ENCODE measurements at regions not wholly inside any gene's neighbourhood (a gene's known extent, or its start where the extent isn't known, plus 50 kb on each side); places are given as distances from the start of the nearest gene placed in this dataset.

DNA sequence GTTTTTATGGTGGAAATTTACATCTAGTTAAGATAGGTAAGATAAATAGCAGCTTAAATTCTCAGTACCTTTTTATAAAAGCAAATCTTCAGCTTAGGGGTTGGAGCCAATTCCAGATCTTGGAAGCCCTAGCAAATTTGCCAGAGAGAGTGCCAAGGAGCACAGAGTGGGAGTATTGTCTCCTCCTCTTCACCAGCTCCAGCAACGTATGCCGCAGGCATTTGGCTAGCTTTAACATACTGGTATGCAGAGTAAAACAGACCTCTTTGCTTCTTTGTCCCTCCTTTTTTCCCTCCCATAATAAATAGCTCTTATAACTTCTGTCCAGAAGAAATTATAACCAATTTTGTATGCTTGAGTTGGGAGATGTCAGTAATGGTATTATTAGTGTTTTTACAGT lies 140.4 kb downstream of the DIPK2A start:
- TF ChIP-seq CTCF (IDR thresholded peaks at IDR 0.05) (no peak), POLR2A (IDR thresholded peaks at IDR 0.05) (no peak)

Measured in tibial nerve (tissue), 3 donors.